GM18868 (cell line): ENCODE measurements at regions not wholly inside any gene's neighbourhood (a gene's known extent, or its start where the extent isn't known, plus 50 kb on each side); places are given as distances from the start of the nearest gene placed in this dataset.
"Not testable (repeated sequence)": the region's sequence is repeated elsewhere in the genome, so short reads cannot be mapped to it uniquely, and the experiment has no call there.

Experiments
- ATAC-seq: cut with Tn5 transposase; IDR thresholded peaks from one replicate; pipeline ENCODE4 v1.9.1; 2021; ENCODE audit warnings: mild to moderate bottlenecking, moderate library complexity; ENCODE audit not compliant: unreplicated experiment

DNA sequence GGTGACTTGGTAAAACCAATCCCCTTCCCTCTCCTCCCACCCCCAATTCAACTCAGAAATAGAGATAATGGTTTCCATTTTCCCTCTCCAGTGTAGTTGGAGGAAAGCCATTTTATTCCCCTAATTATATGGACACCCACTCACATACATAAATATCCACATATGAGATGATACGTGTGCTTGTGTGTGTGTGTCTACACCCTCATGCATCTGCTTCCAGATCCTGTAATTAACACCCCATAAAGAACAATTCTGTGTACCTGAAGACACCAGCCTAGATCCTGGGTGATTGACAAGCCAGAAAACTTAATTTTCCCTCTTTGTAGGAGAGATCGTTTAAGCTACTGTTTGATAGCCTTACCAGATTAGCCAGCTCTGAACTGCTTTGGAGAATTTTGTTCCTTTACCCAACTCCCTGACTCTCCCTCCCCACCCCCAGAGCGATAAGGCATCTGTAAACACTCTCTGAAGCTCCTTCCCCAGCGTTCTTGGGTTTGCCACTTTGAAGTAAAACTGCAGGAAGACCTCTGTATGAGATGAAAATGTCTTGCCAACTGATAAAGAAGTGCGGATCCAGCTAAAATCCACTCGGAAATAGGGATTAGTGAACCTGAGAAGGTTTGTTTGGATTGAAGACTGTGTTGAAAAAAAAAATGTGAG, 175.7 kb downstream of the RGS9 start:
- no peak for ATAC-seq

DNA sequence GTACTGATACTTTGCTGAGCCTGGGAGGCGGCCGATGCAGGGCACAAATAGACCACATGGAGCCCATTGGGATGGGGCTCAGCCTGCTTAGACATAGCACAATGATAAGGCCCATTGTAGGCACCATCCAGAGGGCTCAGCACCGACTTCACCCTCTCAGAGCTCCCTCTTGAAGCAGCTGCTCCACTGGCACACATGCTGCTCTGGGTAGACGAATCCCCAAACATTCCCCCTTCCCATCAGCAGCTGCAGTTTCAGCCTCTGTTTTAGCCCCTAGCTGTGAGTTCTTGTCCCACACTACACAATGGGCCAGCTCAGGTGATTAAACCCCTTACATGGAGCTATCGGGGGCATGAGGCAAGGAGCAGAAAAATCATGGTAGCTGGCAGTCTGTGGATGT, 174.1 kb downstream of the RGS9 start:
- ATAC-seq, result no peak

DNA sequence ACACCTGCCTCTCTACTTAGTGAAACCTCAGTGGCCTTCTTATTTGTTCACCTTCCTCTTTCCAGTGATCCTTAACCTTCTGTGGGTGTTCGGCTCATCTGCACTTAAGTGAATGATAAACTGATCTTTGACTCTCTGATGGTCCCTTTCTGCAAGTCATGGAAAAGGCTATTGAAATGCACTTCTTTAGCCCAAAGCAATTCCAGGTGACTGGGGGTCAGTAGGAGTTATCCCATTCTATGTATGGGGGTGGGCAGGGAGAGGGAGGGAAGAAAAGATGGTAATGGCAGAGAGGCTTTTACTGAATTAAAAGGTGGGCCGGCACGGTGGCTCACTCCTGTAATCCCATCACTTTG, 170.8 kb downstream of the RGS9 start:
- ATAC-seq, result no peak

DNA sequence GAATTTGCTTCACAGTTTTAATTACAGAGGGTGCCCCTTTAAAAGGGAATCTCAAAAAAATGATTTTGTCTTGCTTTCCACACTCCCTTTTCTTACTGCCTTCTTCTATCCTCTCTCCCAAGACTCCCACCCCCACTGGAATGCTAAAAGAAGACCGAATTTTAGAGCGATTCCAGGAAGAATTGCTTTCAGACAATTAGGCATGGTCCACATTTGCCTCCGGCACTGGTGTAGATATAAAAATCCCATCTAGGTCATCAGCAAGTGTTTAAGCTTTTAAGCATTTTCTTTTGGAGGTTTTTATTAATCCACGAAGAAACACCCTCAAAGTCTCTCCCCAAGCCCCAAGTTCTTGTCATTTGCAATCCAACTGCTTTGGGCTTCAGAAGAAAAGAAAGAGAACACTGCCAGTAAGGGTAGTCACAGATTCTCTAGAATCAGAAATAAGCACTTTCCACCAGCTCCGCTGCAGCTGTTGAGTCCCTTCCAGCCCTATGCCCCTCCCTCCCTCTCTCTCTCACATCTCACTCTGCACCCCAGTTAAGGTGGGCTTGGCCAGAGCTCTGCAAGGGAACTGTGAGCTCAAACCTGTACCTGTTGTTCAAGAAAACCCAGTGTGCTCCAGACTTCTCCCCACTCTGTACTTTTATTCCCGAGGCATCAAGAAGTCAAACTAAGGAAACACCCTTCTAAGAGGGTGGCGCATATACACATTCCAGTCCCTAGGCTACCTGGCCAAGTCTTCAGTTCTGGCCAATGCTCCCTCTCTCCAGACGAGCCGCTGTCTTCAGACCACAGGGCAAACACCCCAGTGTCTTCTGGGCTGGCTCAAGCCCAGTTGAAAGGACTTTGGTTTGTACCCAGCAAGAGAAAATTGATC, 170.2 kb downstream of the RGS9 start:
- no peak for ATAC-seq

DNA sequence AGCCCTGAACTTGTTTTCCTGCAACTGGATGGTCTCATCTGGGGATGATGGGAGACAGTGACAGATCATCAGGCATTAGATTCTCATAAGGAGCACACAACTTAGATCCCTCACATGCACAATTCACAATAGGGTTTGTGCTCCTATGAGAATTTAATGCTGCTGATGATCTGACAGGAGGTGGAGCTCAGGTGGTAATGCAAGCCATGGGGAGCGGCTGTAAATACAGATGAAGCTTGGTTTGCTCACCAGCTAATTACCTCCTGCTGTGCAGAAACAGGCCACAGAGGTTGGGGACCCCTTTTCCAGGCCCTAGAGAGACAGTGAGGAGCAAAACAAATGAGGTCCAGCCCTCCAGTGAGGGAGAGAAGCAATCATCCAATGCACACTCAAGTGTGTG, 168.6 kb downstream of the RGS9 start:
- ATAC-seq, result no peak

DNA sequence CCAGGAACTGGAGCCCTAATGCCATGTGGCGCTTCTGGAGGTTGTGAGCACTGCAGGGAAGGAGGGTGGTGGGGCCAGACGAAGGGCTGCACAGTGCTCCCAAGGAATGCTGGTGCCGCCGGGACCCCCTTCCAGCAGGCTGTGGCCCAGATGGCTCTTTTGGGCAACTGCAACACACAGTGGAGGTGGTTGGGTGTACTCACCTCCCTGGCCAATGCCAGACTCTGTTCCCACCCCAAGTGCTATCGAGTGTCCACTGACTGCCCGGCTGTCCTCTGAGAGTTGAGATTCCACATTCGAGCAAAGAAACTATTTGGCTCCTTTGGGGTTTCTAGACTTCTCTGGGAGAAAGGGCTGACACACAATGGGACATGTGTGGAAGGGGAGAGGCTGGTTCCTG, 167.9 kb downstream of the RGS9 start:
- no peak for ATAC-seq

DNA sequence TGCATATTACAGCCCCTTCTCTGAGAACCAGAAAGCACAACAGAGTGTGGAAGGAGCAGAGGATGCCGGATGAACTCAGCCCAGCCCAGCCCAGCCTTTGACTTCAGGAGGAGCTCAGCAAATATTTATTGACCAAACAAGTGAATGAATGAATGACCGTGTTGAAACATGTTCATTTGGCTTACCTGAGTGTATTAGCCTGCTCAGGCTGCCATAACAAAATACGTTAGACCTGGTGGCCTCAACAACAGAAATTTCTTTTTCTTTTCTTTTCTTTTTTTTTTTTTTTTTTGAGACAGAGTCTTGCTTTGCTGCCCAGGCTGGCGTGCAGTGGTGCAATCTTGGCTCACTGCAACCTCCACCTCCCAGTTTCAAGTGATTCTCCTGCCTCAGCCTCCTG, 164.7 kb downstream of the RGS9 start:
- not testable (repeated sequence) for ATAC-seq

DNA sequence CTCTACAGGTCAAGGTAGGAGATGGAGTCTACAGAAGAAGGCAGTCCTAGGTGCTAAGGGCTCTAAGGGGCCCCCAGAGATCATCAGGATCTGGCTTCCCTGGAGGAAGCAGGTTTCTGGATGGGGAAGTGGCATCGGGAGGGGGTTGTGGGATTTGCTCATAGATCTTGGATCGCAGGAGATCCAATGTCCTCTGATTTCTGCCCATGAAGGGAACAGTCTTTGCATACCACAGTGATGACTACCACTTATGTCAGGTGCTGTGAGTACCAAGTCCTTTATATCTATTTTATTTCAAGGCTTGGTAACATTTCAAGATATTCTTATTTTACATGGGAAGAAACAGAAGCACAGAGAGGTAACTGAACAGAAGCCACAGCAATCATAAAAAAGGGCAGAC, 164.0 kb downstream of the RGS9 start:
- no peak for ATAC-seq

DNA sequence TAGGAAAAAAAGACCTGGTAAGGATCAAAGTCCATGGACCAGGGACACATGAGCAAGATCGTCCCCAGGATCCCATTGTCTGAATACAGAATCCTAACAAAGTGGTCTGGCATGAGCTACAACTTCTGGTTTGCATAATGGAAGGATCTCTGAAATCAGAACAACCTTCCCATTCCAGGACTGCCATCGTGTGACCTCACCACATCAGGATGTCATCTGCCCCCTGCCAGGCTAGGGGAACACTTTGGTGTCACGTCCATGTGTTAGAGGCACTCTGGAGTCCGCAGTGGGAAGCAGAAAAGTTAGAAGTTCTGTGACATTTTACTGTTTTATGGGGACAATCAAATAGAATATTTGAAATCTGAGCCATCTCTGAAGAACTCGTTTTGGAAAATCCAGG, 160.7 kb downstream of the RGS9 start:
- ATAC-seq, result no peak

DNA sequence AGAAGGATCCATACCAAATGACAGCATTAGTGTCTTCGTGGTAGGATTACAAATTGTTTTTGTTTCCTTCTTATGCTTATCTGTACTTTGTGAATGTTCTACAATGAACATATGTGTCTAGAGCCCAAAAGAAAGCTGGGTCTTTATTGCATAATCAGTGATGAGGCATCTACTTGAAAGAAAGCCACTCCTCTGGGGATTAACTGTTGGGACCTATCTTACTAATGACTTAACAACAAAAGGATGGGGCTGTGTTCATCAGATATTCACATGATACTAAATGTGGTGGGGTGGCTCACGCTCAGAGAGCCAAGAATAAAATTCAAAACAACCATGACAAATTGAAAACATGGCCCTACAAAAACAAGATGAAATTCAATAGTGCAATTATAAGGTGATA, 160.2 kb downstream of the RGS9 start:
- ATAC-seq, result no peak

DNA sequence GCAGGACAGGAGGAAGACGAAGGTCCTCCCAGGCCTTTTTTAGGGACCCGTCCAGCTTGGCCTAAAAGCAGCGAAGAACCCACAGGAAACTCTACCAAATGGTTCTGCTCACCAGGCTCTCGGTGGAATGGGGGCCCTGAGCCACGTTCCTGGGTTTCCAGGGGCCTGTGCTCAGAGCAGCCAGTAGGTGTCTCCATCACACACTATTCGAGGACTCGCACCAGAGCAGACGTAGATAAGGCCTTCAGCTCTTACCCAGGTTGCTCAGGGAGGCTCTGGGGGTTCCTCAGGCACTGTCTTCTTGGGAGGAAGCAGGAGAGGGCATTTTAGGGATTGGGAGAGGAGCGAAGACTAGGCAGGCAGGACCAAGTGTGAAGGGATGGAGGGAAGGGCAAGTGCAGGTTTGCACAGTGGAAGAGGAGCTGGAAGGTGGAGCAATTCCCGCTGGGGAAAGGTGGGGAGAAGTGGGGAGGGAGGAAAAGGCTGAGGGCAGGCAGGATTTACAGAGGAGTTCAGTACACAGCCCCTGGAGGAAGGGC, 157.1 kb downstream of the RGS9 start:
- peak; percentile 71 for ATAC-seq

DNA sequence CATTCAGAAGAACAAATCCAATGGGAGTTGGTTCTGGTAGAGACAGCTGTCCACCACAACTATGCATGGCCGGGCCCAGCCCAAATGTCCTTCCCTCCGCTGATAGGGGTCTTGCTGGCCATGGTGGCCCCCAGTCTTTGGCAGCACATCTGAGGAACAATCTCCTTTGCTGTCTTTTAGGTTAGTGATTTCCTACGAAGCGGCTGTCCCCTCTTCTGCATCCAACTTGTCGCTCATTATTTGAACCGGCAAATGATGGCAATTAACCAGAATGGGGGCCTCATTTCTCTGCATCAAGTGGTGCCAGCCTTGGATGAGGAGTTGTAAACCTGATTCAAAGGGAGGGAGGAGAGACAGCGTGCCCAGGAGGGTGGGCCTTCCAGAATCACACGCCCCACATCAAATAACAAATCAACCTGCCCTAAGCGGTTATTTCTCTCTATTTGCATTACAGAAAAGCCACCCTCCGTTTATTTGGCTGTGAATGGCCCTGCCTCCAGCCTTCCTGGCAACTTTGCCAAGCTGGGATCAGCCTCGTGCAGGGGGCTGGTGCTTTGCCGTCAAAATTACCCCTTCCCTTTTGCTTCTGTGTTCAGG, 156.5 kb downstream of the RGS9 start:
- ATAC-seq, result no peak

DNA sequence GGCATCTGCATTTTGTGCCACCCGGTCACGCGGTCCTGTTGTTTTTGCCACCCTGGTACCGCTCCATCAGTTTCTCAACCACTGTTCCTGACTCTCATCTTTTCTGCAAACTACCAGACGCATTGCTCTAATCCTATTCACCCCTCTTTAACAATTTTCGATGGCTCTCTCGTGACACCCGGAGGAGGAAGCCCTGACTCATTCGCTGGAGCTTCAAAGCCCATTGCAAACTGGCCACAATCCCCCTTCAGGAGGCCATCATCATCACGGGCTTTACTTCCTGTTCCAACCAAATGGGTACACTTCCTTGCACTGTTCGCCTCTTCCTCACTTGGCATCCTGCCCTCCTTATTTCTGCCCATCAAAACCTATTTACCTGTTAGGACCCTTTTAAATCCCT, 155.3 kb downstream of the RGS9 start:
- ATAC-seq, result no peak

DNA sequence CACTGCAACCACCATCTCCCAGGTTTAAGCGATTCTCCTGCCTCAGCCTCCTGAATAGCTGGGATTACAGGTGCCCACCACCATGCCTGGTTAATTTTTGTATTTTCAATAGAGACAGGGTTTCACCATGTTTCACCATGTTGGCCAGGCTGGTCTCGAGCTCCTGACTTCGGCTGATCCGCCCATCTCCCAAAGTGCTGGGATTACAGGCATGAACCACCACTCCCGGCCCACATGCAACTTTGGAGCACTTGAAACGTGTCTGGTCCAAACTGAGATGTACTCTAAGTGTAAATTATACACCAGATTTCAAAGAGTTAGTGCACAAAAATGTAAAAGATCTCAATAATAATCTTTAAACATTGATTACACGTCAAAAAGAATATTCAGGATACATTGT, 154.1 kb downstream of the RGS9 start:
- ATAC-seq, result not testable (repeated sequence)

DNA sequence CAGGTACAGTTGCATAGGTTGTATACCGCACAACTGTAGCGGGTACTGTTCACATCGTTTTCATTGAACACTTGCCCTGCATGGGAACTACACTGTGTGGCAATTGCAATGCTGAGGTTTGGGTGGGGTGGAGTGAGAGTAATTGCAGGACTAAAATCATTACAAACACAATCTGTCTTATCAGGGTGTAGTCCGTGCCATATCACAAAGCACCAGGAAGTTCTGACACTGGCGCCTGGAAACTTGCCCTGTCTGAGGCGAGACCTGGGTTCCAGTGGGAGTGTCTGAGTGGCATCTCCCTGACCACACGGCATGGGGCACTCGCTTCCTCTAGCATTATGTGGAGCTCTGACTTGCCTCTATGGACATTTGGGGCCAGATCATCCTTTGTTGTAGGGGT, 153.4 kb downstream of the RGS9 start:
- no peak for ATAC-seq

DNA sequence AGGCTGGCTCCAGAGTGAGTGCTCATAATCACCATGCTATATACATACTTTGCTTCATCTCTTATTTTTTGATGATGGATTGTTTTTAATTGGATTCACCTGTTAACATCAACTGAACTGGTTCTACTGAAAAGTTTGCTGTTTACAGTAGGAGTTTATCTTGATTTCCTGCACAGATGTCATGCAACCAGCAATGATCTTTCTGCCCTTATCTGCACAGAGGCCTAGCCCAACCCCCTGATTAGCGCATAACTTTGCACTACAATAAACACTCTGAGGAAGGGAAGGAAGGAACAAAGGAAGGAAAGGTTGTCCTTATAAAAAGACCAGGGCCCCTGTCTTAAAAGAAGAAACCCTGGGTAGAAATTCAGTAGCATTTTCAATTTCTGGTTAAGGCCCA, 152.9 kb downstream of the RGS9 start:
- ATAC-seq, result no peak

DNA sequence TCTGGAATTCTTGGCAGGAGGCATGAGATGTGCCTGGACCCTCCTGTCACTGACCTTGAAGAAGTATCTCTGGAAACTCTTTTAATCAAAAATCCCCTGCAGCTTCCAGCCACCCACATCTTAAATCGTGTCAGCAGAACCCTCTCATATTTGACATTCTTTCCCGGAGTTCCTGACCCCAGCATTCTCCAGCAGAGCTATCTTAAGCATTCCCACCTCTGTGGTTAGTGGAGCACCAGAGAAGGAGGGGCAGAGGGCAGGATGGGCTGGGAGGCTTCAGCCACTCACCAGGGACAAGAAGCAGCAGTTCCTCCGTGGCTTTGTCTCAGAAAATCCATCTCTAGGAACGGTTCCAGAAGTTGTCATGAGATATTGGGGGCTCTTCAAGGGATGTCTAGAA, 149.9 kb downstream of the RGS9 start:
- no peak for ATAC-seq

DNA sequence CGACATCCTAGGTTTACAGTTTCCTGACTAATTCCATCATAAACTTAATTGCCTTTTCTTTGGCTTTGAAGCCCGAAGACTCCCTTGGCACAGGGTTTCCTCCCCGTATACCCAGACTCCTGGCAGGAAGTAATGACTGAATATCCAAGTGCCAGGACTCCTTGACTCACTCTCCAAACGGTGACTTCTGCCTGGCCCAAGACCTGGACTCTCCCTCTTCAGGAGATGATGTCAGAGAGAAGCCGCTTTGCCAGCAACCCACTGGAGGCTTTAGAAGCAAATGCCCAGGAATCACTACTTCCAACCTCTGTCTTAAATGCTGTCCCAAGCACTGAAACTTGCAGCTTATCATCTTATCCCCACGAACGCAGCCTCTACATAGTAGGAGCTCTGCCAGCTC, 146.5 kb downstream of the RGS9 start:
- ATAC-seq, result no peak

DNA sequence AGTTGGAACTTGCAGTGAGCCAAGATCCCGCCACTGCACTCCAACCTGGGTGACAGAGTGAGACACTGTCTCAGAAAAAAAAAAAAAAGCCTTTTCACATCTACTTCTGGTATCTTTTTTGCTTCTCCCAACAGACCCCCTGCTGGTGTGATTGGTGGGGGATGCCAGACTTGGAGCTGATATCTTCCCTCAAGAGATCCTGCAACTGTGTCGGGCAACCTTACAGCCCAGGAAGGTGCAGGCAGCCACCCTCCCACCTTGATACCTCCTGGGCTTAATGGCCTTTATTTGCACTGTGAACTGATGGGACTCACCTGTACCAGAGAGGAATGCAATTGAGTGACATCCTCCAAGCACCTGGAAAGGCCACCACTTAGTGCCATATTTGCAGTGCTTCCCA, 142.3 kb downstream of the RGS9 start:
- no peak for ATAC-seq

DNA sequence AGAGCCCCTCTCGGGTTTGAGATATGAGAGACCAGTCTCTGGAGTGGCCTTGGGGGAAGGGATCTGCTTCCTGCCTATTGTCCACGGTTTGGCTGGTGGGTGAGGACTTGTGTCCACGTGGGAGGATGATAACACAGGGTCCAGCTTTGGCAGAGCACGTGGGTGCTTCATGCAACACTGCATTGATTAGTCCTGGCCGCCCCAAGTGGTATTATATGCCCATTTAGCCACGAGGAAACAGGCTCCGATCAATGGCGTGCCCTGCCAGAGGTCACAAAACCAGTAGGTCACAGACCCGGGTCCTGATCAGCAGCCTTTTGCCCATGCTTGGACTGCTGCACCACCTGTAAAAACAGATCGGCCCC, 141.6 kb downstream of the RGS9 start:
- no peak for ATAC-seq

DNA sequence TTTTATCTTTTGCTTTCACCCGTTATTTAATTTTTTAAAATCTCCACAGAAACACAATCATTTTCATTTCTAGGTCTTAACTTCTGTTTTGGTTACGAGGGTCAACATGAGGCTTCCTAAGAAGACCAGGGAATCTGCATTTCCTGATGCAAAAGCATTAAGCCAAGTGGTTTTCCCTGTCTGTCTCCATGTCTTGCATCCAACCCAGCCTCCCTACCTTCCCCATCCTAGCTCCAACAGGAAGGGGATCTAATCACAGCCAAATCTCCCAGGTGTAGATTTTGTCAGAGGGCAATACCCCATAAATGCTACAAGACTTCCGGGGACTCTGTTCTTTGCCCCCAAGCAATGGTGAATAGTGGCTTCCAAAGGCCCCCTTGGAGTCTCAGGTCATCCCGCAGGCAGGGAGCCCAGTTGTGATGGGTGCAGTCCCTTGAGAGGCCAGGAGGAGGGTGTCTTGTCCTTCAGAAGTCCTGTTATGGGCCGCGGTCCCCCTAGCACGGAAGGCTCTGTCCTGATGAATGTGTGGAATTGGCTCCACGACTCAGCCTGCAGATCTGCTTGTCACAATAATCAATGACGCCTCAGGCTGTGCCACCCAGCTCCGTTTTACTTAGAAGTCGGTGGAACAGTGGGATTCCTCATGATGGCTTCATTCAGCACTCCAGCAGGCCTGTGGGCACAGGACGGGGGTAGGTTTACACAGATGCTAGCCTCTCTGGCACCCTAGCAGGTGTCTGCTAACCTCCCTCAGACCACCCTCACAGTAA, 141.1 kb downstream of the RGS9 start:
- no peak for ATAC-seq
